AG04450 (cell line): ENCODE measurements at regions not wholly inside any gene's neighbourhood (a gene's known extent, or its start where the extent isn't known, plus 50 kb on each side); places are given as distances from the start of the nearest gene placed in this dataset.

Experiments
- CTCF ChIA-PET: fragments of 300-600, 350-600 bp; formaldehyde crosslinking; extraction: SDS; loops from one replicate; lab custom pipeline; 2022; ENCODE audit warnings: antibody characterized with exemption, inconsistent platforms; lab: Charles Lee
- POLR2A ChIA-PET: fragments of 350-600 bp; formaldehyde crosslinking; extraction: SDS; loops from one replicate; lab custom pipeline; 2021; ENCODE audit warnings: antibody characterized with exemption, inconsistent platforms; lab: Yijun Ruan, JAX
- DNase-seq: peaks from one replicate; pipeline ENCODE4 v3.0.0-alpha.2; 2011; ENCODE audit warnings: low read depth, low spot score
- H3K27ac ChIP-seq: one replicate; pipeline ENCODE4 v1.5.1; 2012; ENCODE audit warnings: low read depth, low read length, control low read depth
- H3K27me3 ChIP-seq: one replicate; pipeline ENCODE4 v1.6.0; 2012; ENCODE audit warnings: low read length; ENCODE audit not compliant: control insufficient read depth, insufficient read depth
- H3K4me3 ChIP-seq: 2 replicates; pipeline ENCODE4 v1.5.1; 2011; ENCODE audit warnings: mild to moderate bottlenecking, low read depth, low read length, control low read depth
- H3K9me3 ChIP-seq: 2 replicates; pipeline ENCODE4 v1.5.1; 2012; ENCODE audit warnings: low read length; ENCODE audit not compliant: control insufficient read depth, insufficient read depth
- CTCF ChIP-seq: IDR thresholded peaks from 2 replicates; pipeline ENCODE4 v1.5.1; 2011; ENCODE audit warnings: low read depth, low read length, control low read depth, inconsistent platforms

- no peak overlapping the region for H3K4me3 ChIP-seq
- H3K27me3 ChIP-seq, result no peaks in the 10 kb centered on the region
- 0 out of 2 replicates have a peak, but pooled peaks cover 2% of the 10 kb centered on the region for H3K9me3 ChIP-seq
- ChIA-PET CTCF (no interaction called here), POLR2A (no interaction called here)
- TF ChIP-seq CTCF, result no peak
- no peak overlapping the region for H3K27ac ChIP-seq
- DNase-seq, result no peak
Measured at GRCh38 chr13:23515116-23515515, 55.1 kb upstream of the TNFRSF19 start.

- no peak for TF ChIP-seq CTCF
- POLR2A ChIA-PET, result interaction anchor here (1.4 kb wide), 1 partner anchor 11 kb away, joined by 4 read pairs; no protein-coding TSS in a partner anchor
- no peaks in the 10 kb centered on the region for H3K27me3 ChIP-seq
- CTCF ChIA-PET, result no interaction called here
- H3K27ac ChIP-seq, result no peak overlapping the region
- no peak overlapping the region for H3K4me3 ChIP-seq
- 0 out of 2 replicates have a peak, but pooled peaks cover 2% of the 10 kb centered on the region for H3K9me3 ChIP-seq
- DNase-seq, result no peak
Measured at GRCh38 chr13:23516190-23516589, 54.0 kb upstream of the TNFRSF19 start.

- Histone ChIP-seq H3K9me3 (0 out of 2 replicates have a peak, but pooled peaks cover 2% of the 10 kb centered on the region), H3K27ac (no peak overlapping the region), H3K27me3 (no peaks in the 10 kb centered on the region), H3K4me3 (no peak overlapping the region)
- no peak for TF ChIP-seq CTCF
- CTCF ChIA-PET, result no interaction called here
- no peak for DNase-seq
- POLR2A ChIA-PET, result interaction anchor here (1.4 kb wide), 1 partner anchor 12 kb away, joined by 4 read pairs; no protein-coding TSS in a partner anchor
Measured at GRCh38 chr13:23516702-23517101, 53.5 kb upstream of the TNFRSF19 start.

- H3K9me3 ChIP-seq, result 0 out of 2 replicates have a peak, but pooled peaks cover 2% of the 10 kb centered on the region
- CTCF ChIA-PET, result no interaction called here
- TF ChIP-seq CTCF, result no peak
- no peak overlapping the region for H3K27ac ChIP-seq
- POLR2A ChIA-PET, result no interaction called here
- DNase-seq, result no peak
- no peaks in the 10 kb centered on the region for H3K27me3 ChIP-seq
- H3K4me3 ChIP-seq, result no peak overlapping the region
Measured at GRCh38 chr13:23518231-23518630, 52.0 kb upstream of the TNFRSF19 start.
